Panc1 (cell line): ENCODE measurements at regions not wholly inside any gene's neighbourhood (a gene's known extent, or its start where the extent isn't known, plus 50 kb on each side); places are given as distances from the start of the nearest gene placed in this dataset.

Experiments
- ATAC-seq: fragments of 200-7000 bp; cut with Tn5 transposase; 2 replicates; pipeline ENCODE4 v1.9.1; 2020; ENCODE audit warnings: mild to moderate bottlenecking, moderate library complexity
- BruUV-seq: library from RNA; stranded (reverse); fragments of 400-500 nt; replicated peaks from 2 replicates; lab custom pipeline; 2021; lab: Mats Ljungman, UMichigan
- CTCF ChIA-PET: fragments of 300-600 bp; sonication (Branson Sonifier 250); formaldehyde crosslinking; loops from one replicate; lab custom pipeline; 2022; ENCODE audit warnings: antibody characterized with exemption; lab: Charles Lee
- POLR2A ChIA-PET: fragments of 300-600 bp; sonication (Branson Sonifier 250); formaldehyde crosslinking; loops from one replicate; lab custom pipeline; 2022; ENCODE audit warnings: antibody characterized with exemption; lab: Charles Lee
- DNase-seq: peaks from one replicate; pipeline ENCODE4 v3.0.0-alpha.2; 2010; ENCODE audit warnings: low read depth, low spot score
- H3K27ac ChIP-seq: 2 replicates; pipeline ENCODE4 v1.5.1; 2011; ENCODE audit warnings: mild to moderate bottlenecking, low read length, inconsistent platforms
- H3K27me3 ChIP-seq: fragments of 200-500 bp; sonication (Bioruptor generic); 2 replicates; pipeline ENCODE4 v1.6.0; 2014; ENCODE audit warnings: low read length, inconsistent platforms; ENCODE audit not compliant: control insufficient read depth, insufficient read depth
- H3K36me3 ChIP-seq: fragments of 200-500 bp; sonication (Bioruptor generic); 2 replicates; pipeline ENCODE4 v1.5.1; 2014; ENCODE audit warnings: inconsistent platforms, mild to moderate bottlenecking, low read length, moderate library complexity; ENCODE audit not compliant: control insufficient read depth, insufficient read depth
- H3K4me1 ChIP-seq: 2 replicates; pipeline ENCODE4 v1.5.1; 2011; ENCODE audit warnings: inconsistent platforms, mild to moderate bottlenecking, low read length, moderate library complexity; ENCODE audit not compliant: control insufficient read depth, insufficient read depth
- H3K4me3 ChIP-seq, 2 experiments: 2 replicates each; pipeline ENCODE4 v1.5.1; 2011 to 2012; ENCODE audit warnings: low read depth in 2 of 2, low read length in 2 of 2, mild to moderate bottlenecking in 2 of 2, inconsistent platforms in 1 of 2, moderate library complexity in 1 of 2
- H3K9me3 ChIP-seq: fragments of 200-500 bp; sonication (Bioruptor generic); 2 replicates; pipeline ENCODE4 v1.5.1; 2014; ENCODE audit warnings: low read depth, mild to moderate bottlenecking, inconsistent platforms, low read length, moderate library complexity; ENCODE audit not compliant: control insufficient read depth, insufficient read depth
- POLR2AphosphoS5 ChIP-seq: IDR thresholded peaks from 2 replicates; pipeline ENCODE4 v1.6.1; 2012; ENCODE audit warnings: mild to moderate bottlenecking, low read depth, low read length, moderate library complexity
- SIN3A ChIP-seq: IDR thresholded peaks from 2 replicates; pipeline ENCODE4 v1.6.1; 2012; ENCODE audit warnings: low read depth, mild to moderate bottlenecking, low read length, moderate library complexity, borderline replicate concordance; ENCODE audit not compliant: insufficient read depth
- TCF7L2 ChIP-seq: IDR thresholded peaks from 2 replicates; pipeline ENCODE4 v1.6.1; 2011; ENCODE audit warnings: mild to moderate bottlenecking, low read depth, low read length, inconsistent platforms
- in situ Hi-C: cut with HindIII; loops from 2 replicates; pipeline ENCODE4 v1.10.0; 2016; ENCODE audit warnings: low sequenced_read_pairs, low pct_unique_long_range_greater_than_20kb
- intact Hi-C: fragments of 100-400 bp; cut with micrococcal nuclease; formaldehyde crosslinking; loops from one replicate; pipeline ENCODE4 v1.10.0; 2022; ENCODE audit not compliant: unreplicated experiment
- TF ChIP-seq, protein P1 (sequence below), 2 experiments: IDR thresholded peaks; 2 replicates each; pipeline ENCODE4 v1.6.1; 2011 to 2012; ENCODE audit warnings: low read depth in 2 of 2, control low read depth in 1 of 2, low read length in 1 of 2, mild to moderate bottlenecking in 1 of 2, moderate library complexity in 1 of 2; ENCODE audit not compliant: insufficient read depth in 1 of 2
- TF ChIP-seq, protein P2 (sequence below): fragments of 450-650 bp; IDR thresholded peaks from 2 replicates; pipeline ENCODE4 v1.5.1; 2017; ENCODE audit warnings: mild to moderate bottlenecking

DNA sequence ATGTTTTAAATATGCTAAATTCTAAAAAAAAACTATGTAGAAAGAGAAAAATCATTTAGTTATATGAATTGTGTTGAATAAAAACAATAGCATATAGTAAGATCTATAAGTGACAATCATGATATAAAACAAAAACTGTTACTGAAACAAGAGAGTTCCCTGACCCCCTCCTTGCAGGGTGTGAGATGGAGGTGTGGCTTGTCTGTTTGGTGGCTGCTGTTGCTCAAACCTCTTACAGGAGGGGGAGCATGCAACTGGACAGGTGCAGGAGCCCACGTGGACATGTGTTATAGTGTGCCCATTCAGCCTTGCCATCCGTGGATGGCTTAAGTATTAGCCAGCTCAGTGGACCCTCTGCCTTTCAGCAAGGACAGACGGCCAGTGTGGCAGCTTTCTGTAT lies 206.7 kb downstream of the MOXD1 start:
- H3K4me1 ChIP-seq = no peaks in the 10 kb centered on the region
- H3K36me3 ChIP-seq = no peaks in the 10 kb centered on the region
- no peak for DNase-seq
- ChIA-PET POLR2A (no interaction called here), CTCF (no interaction called here)
- TF ChIP-seq SIN3A (no peak), POLR2AphosphoS5 (no peak), TCF7L2 (no peak)
- TF ChIP-seq, protein P1, sequence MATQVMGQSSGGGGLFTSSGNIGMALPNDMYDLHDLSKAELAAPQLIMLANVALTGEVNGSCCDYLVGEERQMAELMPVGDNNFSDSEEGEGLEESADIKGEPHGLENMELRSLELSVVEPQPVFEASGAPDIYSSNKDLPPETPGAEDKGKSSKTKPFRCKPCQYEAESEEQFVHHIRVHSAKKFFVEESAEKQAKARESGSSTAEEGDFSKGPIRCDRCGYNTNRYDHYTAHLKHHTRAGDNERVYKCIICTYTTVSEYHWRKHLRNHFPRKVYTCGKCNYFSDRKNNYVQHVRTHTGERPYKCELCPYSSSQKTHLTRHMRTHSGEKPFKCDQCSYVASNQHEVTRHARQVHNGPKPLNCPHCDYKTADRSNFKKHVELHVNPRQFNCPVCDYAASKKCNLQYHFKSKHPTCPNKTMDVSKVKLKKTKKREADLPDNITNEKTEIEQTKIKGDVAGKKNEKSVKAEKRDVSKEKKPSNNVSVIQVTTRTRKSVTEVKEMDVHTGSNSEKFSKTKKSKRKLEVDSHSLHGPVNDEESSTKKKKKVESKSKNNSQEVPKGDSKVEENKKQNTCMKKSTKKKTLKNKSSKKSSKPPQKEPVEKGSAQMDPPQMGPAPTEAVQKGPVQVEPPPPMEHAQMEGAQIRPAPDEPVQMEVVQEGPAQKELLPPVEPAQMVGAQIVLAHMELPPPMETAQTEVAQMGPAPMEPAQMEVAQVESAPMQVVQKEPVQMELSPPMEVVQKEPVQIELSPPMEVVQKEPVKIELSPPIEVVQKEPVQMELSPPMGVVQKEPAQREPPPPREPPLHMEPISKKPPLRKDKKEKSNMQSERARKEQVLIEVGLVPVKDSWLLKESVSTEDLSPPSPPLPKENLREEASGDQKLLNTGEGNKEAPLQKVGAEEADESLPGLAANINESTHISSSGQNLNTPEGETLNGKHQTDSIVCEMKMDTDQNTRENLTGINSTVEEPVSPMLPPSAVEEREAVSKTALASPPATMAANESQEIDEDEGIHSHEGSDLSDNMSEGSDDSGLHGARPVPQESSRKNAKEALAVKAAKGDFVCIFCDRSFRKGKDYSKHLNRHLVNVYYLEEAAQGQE (IDR thresholded peaks at IDR 0.05; ENCODE audit: insufficient read depth in 1 of 2, low read depth in 2 of 2, low read length in 1 of 2) = no peak
- TF ChIP-seq, protein P2, sequence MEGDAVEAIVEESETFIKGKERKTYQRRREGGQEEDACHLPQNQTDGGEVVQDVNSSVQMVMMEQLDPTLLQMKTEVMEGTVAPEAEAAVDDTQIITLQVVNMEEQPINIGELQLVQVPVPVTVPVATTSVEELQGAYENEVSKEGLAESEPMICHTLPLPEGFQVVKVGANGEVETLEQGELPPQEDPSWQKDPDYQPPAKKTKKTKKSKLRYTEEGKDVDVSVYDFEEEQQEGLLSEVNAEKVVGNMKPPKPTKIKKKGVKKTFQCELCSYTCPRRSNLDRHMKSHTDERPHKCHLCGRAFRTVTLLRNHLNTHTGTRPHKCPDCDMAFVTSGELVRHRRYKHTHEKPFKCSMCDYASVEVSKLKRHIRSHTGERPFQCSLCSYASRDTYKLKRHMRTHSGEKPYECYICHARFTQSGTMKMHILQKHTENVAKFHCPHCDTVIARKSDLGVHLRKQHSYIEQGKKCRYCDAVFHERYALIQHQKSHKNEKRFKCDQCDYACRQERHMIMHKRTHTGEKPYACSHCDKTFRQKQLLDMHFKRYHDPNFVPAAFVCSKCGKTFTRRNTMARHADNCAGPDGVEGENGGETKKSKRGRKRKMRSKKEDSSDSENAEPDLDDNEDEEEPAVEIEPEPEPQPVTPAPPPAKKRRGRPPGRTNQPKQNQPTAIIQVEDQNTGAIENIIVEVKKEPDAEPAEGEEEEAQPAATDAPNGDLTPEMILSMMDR = no peak
- intact Hi-C loops = no loop called here
- H3K9me3 ChIP-seq = no peaks in the 10 kb centered on the region
- no peak overlapping the region for H3K27ac ChIP-seq
- in situ Hi-C loops = no loop called here
- H3K27me3 ChIP-seq = no peaks in the 10 kb centered on the region
- no TSS peak for BruUV-seq
- ATAC-seq = no peak; the same call in 1 of the 2 replicates
- H3K4me3 ChIP-seq = no peak overlapping the region

DNA sequence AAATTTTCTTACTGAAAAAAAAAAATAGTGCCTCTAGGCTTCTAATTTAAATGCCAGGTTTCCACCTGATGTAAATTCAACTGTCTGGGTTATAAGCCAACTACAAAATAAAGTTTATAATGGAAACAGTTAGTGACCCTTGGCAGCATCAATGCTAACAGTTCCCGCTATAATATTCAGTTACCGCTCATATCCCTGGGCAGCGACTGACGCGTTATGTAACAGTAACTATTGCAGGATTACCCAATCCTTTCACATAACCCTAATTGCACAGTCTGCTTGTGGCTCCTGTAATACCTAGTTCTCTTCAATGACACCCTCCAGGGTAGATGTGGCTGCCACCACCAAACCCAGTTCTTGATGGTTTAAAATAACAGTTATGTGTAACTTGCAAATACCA lies 208.6 kb downstream of the MOXD1 start:
- TF ChIP-seq, protein P1 (IDR thresholded peaks at IDR 0.05; ENCODE audit: insufficient read depth in 1 of 2, low read depth in 2 of 2, low read length in 1 of 2) = no peak
- TF ChIP-seq, protein P2 = no peak
- TF ChIP-seq POLR2AphosphoS5 (no peak), TCF7L2 (no peak), SIN3A (no peak)
- Histone ChIP-seq H3K36me3 (no peaks in the 10 kb centered on the region), H3K27ac (no peak overlapping the region), H3K9me3 (no peaks in the 10 kb centered on the region), H3K4me3 (no peak overlapping the region), H3K4me1 (no peaks in the 10 kb centered on the region), H3K27me3 (no peaks in the 10 kb centered on the region)
- BruUV-seq = no TSS peak
- ChIA-PET CTCF (no interaction called here), POLR2A (no interaction called here)
- DNase-seq (no peak), ATAC-seq (no peak)
- intact Hi-C loops (no loop called here), in situ Hi-C loops (no loop called here)
